ENCODE measurements at regions not wholly inside any gene's neighbourhood (a gene's known extent, or its start where the extent isn't known, plus 50 kb on each side); places are given as distances from the start of the nearest gene placed in this dataset.

DNA sequence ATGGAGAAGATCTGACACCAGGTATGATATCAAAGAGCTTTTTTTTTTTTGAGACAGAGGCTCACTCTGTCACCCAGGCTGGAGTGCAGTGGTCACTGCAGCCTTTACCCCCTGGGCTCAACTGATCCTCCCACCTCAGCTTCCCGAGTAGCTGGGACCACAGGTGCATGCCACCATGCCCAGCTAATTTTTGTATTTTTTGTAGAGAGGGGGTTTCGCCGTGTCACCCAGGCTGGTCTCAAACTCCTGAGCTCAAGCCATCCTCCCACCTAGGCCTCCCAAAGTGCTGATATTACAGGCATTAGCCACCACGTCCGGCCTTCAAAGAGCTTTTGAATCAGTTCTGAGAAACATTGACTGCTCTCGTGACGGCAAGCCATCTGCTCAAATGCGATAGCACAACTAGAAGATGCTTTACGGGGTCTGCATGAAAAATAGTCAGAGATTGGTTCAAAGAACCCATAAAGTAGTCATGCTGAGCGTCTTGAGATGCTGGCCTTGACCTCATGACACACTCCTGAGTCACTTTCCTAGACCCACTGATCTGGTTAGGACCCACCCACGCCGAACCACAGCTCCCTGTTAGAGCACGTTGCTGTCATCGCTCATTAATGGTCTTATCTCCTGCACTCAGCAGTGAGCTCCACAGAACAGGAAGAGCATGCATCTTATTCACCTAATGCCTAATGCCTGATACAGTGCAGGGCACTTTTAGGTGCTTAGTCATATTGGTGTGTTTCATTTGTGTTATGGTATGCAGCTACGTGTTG is 57.0 kb upstream of the NR2F2 start (continued):
- TF ChIP-seq CHD7 (IDR thresholded peaks at IDR 0.05; ENCODE audit: insufficient replicate concordance, low read length) (no peak), BRCA1 (IDR thresholded peaks at IDR 0.05; ENCODE audit: low read depth, low read length) (no peak), FOSL1 (IDR thresholded peaks at IDR 0.05; ENCODE audit: insufficient read depth, low read depth, low read length) (no peak)

Measured in H1 (cell line).